Endodermal cell (in vitro differentiated cells): ENCODE measurements at regions not wholly inside any gene's neighbourhood (a gene's known extent, or its start where the extent isn't known, plus 50 kb on each side); places are given as distances from the start of the nearest gene placed in this dataset.

Experiments
- DNase-seq: peaks from one replicate; pipeline ENCODE4 v3.0.0-alpha.2; 2017
- H3K27ac ChIP-seq: 2 replicates; pipeline ENCODE4 v1.5.1; 2013; ENCODE audit warnings: mild to moderate bottlenecking, low read depth, low read length, moderate library complexity
- H3K27me3 ChIP-seq: 2 replicates; pipeline ENCODE4 v1.6.1; 2013; ENCODE audit warnings: mild to moderate bottlenecking, low read length, moderate library complexity; ENCODE audit not compliant: insufficient read depth, control insufficient read depth, poor library complexity, severe bottlenecking
- H3K36me3 ChIP-seq: 2 replicates; pipeline ENCODE4 v1.7.0; 2013; ENCODE audit warnings: mild to moderate bottlenecking, low read length, moderate library complexity; ENCODE audit not compliant: control insufficient read depth, insufficient read depth
- H3K4me1 ChIP-seq: one replicate; pipeline ENCODE4 v1.7.0; 2013; ENCODE audit warnings: low read length; ENCODE audit not compliant: control insufficient read depth, insufficient read depth
- H3K4me3 ChIP-seq: 2 replicates; pipeline ENCODE4 v1.5.1; 2013; ENCODE audit warnings: mild to moderate bottlenecking, low read length, moderate library complexity
- H3K9ac ChIP-seq: 2 replicates; pipeline ENCODE4 v1.6.1; 2013; ENCODE audit warnings: mild to moderate bottlenecking, low read length, moderate library complexity; ENCODE audit not compliant: poor library complexity, severe bottlenecking; ENCODE audit errors: extremely low read depth
- H3K9me3 ChIP-seq: 2 replicates; pipeline ENCODE4 v1.6.1; 2013; ENCODE audit warnings: mild to moderate bottlenecking, low read length, moderate library complexity; ENCODE audit not compliant: control insufficient read depth
- H3K27ac Mint-ChIP-seq: 2 replicates; pipeline ENCODE4 v1.8.0; 2020; ENCODE audit warnings: mixed read lengths
- H3K27me3 Mint-ChIP-seq: 2 replicates; pipeline ENCODE4 v1.8.0; 2021; ENCODE audit warnings: mild to moderate bottlenecking, mixed read lengths; ENCODE audit not compliant: insufficient read depth
- H3K36me3 Mint-ChIP-seq: 2 replicates; pipeline ENCODE4 v1.8.0; 2020; ENCODE audit warnings: low read depth, mixed read lengths
- H3K4me1 Mint-ChIP-seq: 2 replicates; pipeline ENCODE4 v1.8.0; 2020; ENCODE audit warnings: mixed read lengths
- H3K4me3 Mint-ChIP-seq: 2 replicates; pipeline ENCODE4 v1.8.0; 2020; ENCODE audit warnings: mild to moderate bottlenecking, moderate library complexity, mixed read lengths
- H3K9me3 Mint-ChIP-seq: 2 replicates; pipeline ENCODE4 v1.8.0; 2020; ENCODE audit warnings: mild to moderate bottlenecking, mixed read lengths
- WGBS, 2 experiments: methylation state at CpG; one replicate each; pipeline versions ENCODE4 v1.1.5 to v1.1.7; 2013; ENCODE audit warnings: missing lambda C conversion rate in 2 of 2, mixed read lengths in 1 of 2; ENCODE audit not compliant: insufficient coverage in 1 of 2, insufficient read length in 1 of 2; 5-methylcytosine and 5-hydroxymethylcytosine counted together
- TF ChIP-seq, protein P1 (sequence below): fragments of 200-600 bp; sonication (generic); conservative IDR thresholded peaks from 2 replicates; pipeline ENCODE4 v1.5.0; 2021; ENCODE audit warnings: antibody characterized with exemption, mild to moderate bottlenecking

DNA sequence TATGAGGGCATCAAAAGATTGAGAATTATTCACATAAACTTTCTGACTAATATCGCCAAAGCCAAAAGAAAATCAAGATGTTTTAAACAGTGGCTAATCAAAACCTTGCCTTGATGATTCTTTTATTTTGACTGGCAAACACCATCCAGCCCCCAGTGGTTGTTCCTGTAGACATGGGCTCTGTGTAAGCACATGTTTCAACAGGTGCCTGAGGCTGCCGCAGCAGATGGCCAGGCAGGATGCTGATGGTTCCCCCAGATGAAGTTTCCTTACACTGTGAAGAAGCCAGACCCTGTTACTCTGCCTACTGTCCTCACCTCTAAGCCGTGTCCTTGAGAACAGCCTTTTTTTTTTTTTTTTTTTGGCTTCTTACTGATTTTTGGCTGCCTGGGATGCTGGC, 146.5 kb downstream of the RAB11FIP2 start:
- H3K4me3 ChIP-seq = no peak overlapping the region
- Mint-ChIP-seq H3K27me3 (peaks cover 12% of the 10 kb centered on the region), H3K4me3 (no peak overlapping the region), H3K36me3 (no peaks in the 10 kb centered on the region), H3K4me1 (no peaks in the 10 kb centered on the region), H3K9me3 (peaks cover 5% of the 10 kb centered on the region), H3K27ac (no peak overlapping the region)
- TF ChIP-seq, protein P1, sequence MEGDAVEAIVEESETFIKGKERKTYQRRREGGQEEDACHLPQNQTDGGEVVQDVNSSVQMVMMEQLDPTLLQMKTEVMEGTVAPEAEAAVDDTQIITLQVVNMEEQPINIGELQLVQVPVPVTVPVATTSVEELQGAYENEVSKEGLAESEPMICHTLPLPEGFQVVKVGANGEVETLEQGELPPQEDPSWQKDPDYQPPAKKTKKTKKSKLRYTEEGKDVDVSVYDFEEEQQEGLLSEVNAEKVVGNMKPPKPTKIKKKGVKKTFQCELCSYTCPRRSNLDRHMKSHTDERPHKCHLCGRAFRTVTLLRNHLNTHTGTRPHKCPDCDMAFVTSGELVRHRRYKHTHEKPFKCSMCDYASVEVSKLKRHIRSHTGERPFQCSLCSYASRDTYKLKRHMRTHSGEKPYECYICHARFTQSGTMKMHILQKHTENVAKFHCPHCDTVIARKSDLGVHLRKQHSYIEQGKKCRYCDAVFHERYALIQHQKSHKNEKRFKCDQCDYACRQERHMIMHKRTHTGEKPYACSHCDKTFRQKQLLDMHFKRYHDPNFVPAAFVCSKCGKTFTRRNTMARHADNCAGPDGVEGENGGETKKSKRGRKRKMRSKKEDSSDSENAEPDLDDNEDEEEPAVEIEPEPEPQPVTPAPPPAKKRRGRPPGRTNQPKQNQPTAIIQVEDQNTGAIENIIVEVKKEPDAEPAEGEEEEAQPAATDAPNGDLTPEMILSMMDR = no peak
- no peak overlapping the region for H3K27ac ChIP-seq
- H3K36me3 ChIP-seq = no peaks in the 10 kb centered on the region
- no peak for DNase-seq
- H3K9me3 ChIP-seq = no peaks in the 10 kb centered on the region
- no peaks in the 10 kb centered on the region for H3K4me1 ChIP-seq
- WGBS, 2 experiments = 90 to 100% methylated on average over 2 to 3 of the region's 3 CpGs
- no peaks in the 10 kb centered on the region for H3K27me3 ChIP-seq
- no peak overlapping the region for H3K9ac ChIP-seq

DNA sequence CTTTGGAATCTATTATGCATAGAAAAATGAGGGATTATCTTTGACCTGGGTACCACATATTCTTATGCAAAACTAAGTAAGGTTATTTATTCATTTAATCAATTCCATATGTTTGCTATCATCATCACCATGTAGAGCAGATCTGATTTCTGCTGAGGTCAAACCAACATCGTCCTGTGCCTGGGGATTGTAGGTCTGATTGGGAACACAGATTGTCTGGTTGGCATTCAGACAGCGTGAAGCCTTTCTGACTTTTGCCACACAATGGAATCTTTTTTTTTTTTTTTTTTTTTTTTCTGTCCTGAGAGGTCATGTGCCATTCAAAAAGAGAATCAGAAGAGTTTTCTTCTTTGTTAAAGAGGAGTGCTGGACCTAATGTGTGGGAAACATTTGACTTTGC, 142.9 kb downstream of the RAB11FIP2 start:
- DNase-seq = no peak
- H3K36me3 Mint-ChIP-seq = no peaks in the 10 kb centered on the region
- Histone ChIP-seq H3K4me1 (no peaks in the 10 kb centered on the region), H3K27ac (no peak overlapping the region), H3K9ac (no peak overlapping the region), H3K27me3 (peaks cover 23% of the 10 kb centered on the region), H3K36me3 (no peaks in the 10 kb centered on the region), H3K9me3 (no peaks in the 10 kb centered on the region), H3K4me3 (no peak overlapping the region)
- no peak overlapping the region for H3K4me3 Mint-ChIP-seq
- no peaks in the 10 kb centered on the region for H3K9me3 Mint-ChIP-seq
- WGBS, 2 experiments = 85 to 94% methylated on average over 2 of the region's 2 CpGs
- no peaks in the 10 kb centered on the region for H3K4me1 Mint-ChIP-seq
- TF ChIP-seq, protein P1 = no peak
- H3K27me3 Mint-ChIP-seq = peaks cover 20% of the 10 kb centered on the region
- no peak overlapping the region for H3K27ac Mint-ChIP-seq

GRCh38 chr10:117905404-117905803, 141.3 kb downstream of the RAB11FIP2 start:
- H3K27me3 Mint-ChIP-seq = peaks cover 23% of the 10 kb centered on the region
- no peak for DNase-seq
- H3K4me1 ChIP-seq = no peaks in the 10 kb centered on the region
- no peaks in the 10 kb centered on the region for H3K36me3 Mint-ChIP-seq
- H3K9me3 ChIP-seq = no peaks in the 10 kb centered on the region
- no peak overlapping the region for H3K27ac ChIP-seq
- H3K9me3 Mint-ChIP-seq = no peaks in the 10 kb centered on the region
- H3K27ac Mint-ChIP-seq = no peak overlapping the region
- no peaks in the 10 kb centered on the region for H3K4me1 Mint-ChIP-seq
- WGBS, 2 experiments = 86 to 100% methylated on average over 1 of the region's 1 CpG
- H3K27me3 ChIP-seq = peaks cover 23% of the 10 kb centered on the region
- H3K9ac ChIP-seq = no peak overlapping the region
- H3K36me3 ChIP-seq = no peaks in the 10 kb centered on the region
- TF ChIP-seq, protein P1 = no peak
- H3K4me3 Mint-ChIP-seq = no peak overlapping the region
- no peak overlapping the region for H3K4me3 ChIP-seq
